ENCODE measurements at regions not wholly inside any gene's neighbourhood (a gene's known extent, or its start where the extent isn't known, plus 50 kb on each side); places are given as distances from the start of the nearest gene placed in this dataset.
A peak's percentile ranks its signal among the peaks of the same experiment; 100 is the strongest.

DNA sequence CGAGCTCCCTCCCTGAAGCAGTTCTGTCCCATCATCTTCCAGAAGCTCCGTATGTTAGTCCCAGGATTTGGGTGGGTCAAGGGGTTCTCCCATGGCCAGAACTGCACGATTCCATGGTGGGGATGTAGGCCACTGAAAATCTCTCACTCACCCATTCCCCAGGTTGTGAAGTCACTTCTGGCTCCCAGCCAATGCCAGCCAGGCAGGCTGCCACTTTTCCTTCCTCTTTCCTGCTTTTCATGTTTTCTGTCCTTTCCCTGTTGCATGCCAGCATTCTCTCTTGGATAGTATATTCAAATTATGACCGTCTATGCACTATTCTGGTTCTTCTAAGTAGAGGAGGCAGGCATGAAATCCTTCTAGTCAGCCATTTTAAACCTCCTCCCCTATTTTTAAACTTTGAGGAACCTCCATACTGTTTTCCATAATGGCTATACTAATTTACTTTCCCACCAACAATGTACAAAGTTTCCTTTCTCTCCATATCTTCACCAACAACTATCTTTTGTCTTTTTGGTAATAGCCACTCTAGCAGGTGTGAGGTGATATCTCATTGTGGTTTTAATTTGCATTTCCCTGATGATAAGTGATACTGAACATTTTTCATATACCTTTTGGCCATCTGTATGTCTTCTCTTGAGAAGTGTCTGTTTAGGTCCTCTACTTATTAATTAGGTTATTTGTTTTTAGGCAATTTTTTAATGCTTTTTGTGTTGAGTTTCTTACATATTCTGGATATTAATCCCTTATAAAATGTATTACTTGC, 182.1 kb upstream of the TET2 start:
- peaks cover 3% of the 10 kb centered on the region for H3K27me3 Mint-ChIP-seq
- H3K4me1 Mint-ChIP-seq = peaks cover 20 to 33% (median 31%) of the 10 kb centered on the region in 3 donors
- H3K36me3 Mint-ChIP-seq = no peaks in the 10 kb centered on the region
- peaks cover 0 to 4% (median 0%) of the 10 kb centered on the region in 3 donors for H3K9me3 Mint-ChIP-seq
- H3K4me3 Mint-ChIP-seq = peak overlapping the region in 1 of 4 donors; percentile 46
- no peak overlapping the region for H3K27ac Mint-ChIP-seq

DNA sequence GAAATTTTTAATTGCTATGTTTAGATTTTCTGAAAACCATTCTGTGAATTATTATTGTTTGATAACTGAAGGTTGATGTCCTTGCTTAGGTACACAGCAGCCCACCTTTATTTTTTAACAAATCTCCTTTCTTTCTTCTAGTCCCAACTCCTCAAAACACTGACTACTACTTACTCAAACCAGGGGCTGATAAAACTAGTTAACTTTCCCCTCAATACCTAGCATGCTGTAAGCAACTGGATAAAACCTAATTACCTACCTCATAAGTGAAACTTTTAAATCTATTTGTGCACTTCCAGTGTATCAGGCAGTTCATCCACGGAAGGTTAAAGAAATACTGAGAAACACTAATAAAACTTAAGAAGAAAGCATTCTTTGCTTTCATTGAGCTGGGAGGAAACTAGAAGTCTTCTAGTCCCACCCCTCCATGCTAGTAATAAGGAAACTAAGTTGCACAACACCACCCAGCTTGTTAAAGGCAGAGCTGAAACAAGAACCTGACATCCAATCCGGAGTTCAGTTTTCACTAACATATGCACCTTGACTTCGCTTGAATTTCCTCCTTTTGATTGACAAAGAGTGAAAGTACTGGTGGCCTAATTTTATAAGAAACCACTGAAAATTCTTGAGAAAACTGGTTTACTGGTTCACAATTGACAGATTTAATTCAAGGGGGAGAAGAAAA, 180.2 kb upstream of the TET2 start:
- H3K36me3 Mint-ChIP-seq = no peaks in the 10 kb centered on the region
- no peaks in the 10 kb centered on the region for H3K9me3 Mint-ChIP-seq
- peaks cover 22 to 38% (median 35%) of the 10 kb centered on the region in 3 donors for H3K4me1 Mint-ChIP-seq
- H3K4me3 Mint-ChIP-seq = peak overlapping the region; percentile 71 to 86 (median 75)
- peak overlapping the region; percentile 37 to 95 (median 92) for H3K27ac Mint-ChIP-seq
- H3K27me3 Mint-ChIP-seq = peaks cover 3% of the 10 kb centered on the region

DNA sequence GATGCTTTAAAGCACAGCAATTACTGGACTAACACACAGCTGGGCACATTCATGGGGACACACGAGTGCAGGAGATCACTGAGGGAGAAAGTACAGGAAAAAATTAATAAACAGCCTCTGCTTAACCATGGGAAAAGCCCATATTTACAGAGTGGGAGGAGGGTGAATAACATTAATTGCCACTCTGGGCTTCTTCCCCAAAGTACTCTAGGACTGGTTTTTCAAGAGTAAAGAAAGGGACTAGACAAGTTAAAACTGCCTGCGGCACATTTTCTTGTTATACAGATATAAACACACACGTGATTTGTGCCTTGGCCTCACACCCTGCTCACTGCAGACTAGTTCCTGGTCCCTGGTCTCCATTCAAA, 179.7 kb upstream of the TET2 start:
- Mint-ChIP-seq H3K4me1 (peaks cover 22 to 38% (median 35%) of the 10 kb centered on the region in 3 donors), H3K27ac (peak overlapping the region; percentile 37 to 95 (median 92)), H3K4me3 (peak overlapping the region; percentile 71 to 86 (median 75)), H3K36me3 (no peaks in the 10 kb centered on the region), H3K27me3 (peaks cover 5% of the 10 kb centered on the region), H3K9me3 (no peaks in the 10 kb centered on the region)

DNA sequence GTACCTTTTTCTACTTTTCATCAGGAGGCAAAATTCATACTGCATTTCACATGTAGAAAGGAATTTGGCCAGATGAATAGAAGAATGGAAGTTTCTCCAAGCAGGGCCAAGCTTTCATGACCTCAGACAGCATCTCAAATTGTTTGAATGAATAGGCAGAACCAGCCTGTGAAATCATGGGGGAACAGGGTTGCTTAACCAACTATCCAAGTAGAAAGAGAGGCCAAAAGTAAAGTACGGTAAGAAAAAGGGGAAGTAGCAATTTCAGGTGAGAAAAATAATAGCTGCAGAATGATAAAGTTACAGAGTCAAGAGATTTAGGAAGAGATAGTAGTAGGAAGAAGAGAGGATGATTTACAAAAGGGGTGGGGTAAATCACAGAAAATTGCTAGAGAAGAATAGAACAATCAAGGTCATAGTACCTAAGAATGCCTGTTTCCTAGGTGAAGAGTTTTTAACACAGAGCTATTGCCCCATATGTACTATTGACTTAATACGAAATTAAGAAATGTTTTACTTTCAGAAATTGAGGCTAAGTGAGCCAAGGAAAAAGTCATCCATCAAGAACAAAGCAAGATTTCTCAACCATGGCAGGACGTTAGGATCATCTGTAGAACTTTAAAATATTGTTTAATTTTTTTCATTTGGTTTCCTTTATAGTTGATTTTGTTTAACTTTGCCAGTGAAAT, 177.1 kb upstream of the TET2 start:
- H3K36me3 Mint-ChIP-seq = no peaks in the 10 kb centered on the region
- H3K27me3 Mint-ChIP-seq = peaks cover 5% of the 10 kb centered on the region
- no peaks in the 10 kb centered on the region for H3K9me3 Mint-ChIP-seq
- H3K4me3 Mint-ChIP-seq = no peak overlapping the region
- H3K27ac Mint-ChIP-seq = no peak overlapping the region
- H3K4me1 Mint-ChIP-seq = peaks cover 19 to 43% (median 34%) of the 10 kb centered on the region in 3 donors

DNA sequence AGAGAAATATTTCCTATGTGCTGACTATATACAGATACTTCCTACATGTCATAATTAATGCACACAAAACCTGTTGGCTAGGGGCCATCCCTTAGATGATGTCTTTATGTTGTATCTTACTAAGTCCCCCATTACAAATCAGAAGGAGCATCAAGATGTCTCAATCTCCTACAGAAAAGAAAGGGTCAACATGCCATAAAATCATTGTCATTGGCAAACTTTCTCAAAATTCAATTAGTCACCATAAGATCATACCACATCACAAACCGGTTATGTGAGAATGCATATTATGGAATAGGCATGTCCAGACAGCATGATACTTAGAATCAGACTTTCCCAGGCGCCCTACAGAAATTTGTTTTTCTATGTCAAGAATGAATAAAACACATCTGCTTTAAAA, 175.2 kb upstream of the TET2 start:
- H3K36me3 Mint-ChIP-seq = no peaks in the 10 kb centered on the region

DNA sequence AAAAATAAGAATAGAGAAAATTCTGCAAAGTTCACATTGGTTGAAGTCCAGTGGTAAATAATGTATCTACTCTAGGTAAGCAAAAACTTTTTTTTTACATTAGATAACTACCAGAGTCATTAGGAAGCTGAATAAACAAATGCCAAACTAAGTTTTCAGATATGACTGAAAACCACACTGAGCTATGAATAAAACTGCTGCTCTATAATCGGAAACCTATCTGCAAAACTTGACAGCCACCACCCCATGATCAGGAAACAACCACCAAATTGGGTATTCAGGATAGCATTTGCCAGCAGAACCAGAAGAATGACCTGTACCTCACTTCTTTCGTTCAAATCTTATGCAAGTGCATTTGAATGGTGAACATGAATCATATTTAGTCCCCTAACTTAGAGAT, 173.0 kb upstream of the TET2 start:
- Mint-ChIP-seq H3K4me3 (peak overlapping the region in 1 of 4 donors; percentile 9), H3K36me3 (no peaks in the 10 kb centered on the region), H3K27ac (no peak overlapping the region), H3K27me3 (peaks cover 2% of the 10 kb centered on the region), H3K9me3 (peaks cover 0 to 2% (median 0%) of the 10 kb centered on the region in 3 donors), H3K4me1 (peaks cover 5 to 23% (median 6%) of the 10 kb centered on the region in 3 donors)

More for the DNA sequence above, 175.2 kb upstream of the TET2 start:
- Mint-ChIP-seq H3K9me3 (no peaks in the 10 kb centered on the region), H3K4me1 (peaks cover 11 to 32% (median 17%) of the 10 kb centered on the region in 3 donors), H3K27ac (no peak overlapping the region), H3K4me3 (no peak overlapping the region), H3K27me3 (peaks cover 3% of the 10 kb centered on the region)

DNA sequence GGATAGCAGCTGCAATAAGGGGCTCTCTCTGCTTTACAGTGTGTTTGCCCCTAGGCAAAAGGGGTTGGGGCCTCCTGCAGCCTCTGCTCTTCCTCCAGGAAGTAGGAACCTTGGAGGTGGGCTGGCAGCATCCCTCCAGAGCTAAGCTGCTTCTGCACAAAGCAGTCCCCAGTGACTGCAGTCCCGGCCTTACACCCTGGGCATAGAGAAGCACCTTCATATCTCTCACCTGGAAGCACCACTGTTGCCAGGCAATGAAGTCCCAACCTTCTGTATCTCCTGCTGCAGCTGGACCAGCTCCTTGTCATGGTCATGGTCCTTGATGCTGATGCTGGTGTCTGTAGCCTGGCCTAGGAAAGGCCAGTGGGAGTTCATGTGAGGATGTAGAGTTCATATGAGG, 171.1 kb upstream of the TET2 start:
- Mint-ChIP-seq H3K27ac (no peak overlapping the region), H3K4me3 (peak overlapping the region in 1 of 4 donors; percentile 28), H3K27me3 (peaks cover 2% of the 10 kb centered on the region), H3K36me3 (no peaks in the 10 kb centered on the region), H3K9me3 (peaks cover 4 to 9% (median 7%) of the 10 kb centered on the region in 3 donors), H3K4me1 (peaks cover 0 to 13% (median 0%) of the 10 kb centered on the region in 3 donors)

DNA sequence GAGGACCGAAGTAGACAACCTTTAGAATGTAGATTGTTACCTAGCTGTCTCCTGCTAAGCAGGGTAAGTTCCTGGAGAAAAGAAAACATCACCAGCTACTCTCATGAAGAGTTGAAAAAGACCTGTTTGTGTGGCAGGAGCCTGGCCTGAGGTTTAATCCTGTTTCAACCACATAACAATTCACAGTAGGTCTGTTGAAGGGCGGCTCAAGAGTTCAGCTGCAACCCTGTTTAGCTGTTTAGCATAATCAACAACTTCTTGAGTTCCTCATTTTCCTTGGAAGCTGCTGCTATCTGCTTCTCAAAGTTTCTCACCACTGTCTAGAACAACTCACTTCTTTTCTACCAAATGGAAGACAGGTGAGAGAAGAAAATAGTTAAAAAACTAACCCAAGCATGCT, 170.4 kb upstream of the TET2 start:
- Mint-ChIP-seq H3K4me1 (peaks cover 0 to 9% (median 0%) of the 10 kb centered on the region in 3 donors), H3K9me3 (peaks cover 4 to 9% (median 7%) of the 10 kb centered on the region in 3 donors), H3K4me3 (no peak overlapping the region), H3K27ac (no peak overlapping the region), H3K27me3 (peaks cover 2% of the 10 kb centered on the region), H3K36me3 (no peaks in the 10 kb centered on the region)

DNA sequence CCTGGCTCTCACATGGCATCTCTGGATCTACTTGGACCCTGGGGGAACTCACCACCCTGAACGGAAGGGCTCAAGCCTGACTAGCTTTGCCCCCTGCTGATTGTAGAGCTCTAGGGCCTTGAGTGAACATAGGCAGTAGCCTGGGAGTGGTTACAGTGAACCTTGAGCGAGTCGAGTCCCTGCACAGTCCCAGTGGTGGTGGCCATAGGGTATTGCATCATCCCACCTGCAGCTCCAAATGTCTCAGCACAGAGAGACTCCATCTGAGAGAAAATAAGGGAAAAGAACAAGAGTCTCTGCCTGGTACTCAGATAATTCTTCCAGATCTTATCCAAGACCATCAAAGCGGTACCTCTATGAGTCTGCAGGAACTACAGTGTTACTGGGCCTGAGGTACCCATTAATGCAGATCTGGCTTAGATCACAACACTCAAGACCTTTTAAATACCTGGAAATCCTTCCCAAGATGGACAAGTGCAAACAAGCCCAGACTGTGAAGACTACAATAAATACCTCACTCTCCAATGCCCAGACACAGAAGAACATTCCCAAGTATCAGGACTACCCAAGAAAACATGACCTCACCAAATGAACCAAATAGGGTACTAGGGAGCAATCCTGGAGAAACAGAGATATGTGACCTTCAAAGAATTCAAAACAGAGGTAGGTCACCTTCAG, 167.5 kb upstream of the TET2 start:
- Mint-ChIP-seq H3K27ac (no peak overlapping the region), H3K36me3 (no peaks in the 10 kb centered on the region), H3K4me3 (no peak overlapping the region), H3K9me3 (peaks cover 4 to 9% (median 7%) of the 10 kb centered on the region in 3 donors), H3K4me1 (peaks cover 0 to 3% (median 0%) of the 10 kb centered on the region in 3 donors), H3K27me3 (no peaks in the 10 kb centered on the region)

DNA sequence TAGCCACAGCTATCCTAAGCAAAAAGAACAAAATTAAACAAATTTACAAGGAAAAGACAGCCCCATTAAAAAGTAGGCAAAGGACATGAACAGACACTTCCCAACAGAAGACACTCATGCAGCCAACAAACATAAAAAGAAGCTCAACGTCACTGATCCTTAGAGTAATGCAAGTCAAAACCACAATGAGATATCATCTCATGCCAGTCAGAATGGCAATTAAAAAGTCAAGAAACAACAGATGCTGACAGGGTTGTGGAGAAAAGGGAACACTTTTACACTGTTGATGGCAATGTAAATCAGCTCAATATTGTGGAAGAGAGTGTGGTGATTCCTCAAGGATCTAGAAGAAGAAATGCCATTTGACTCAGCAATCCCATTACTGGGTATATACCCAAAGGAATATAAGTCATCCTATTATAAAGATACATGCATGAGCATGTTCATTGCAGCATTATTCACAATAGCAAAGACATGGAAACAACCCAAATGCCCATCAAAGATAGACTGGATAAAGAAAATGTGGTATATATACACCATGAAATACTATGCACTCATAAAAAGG, 163.0 kb upstream of the TET2 start:
- Mint-ChIP-seq H3K27me3 (no peaks in the 10 kb centered on the region), H3K9me3 (peaks cover 4 to 9% (median 6%) of the 10 kb centered on the region in 3 donors), H3K27ac (no peak overlapping the region), H3K36me3 (no peaks in the 10 kb centered on the region), H3K4me1 (no peaks in the 10 kb centered on the region), H3K4me3 (no peak overlapping the region)

DNA sequence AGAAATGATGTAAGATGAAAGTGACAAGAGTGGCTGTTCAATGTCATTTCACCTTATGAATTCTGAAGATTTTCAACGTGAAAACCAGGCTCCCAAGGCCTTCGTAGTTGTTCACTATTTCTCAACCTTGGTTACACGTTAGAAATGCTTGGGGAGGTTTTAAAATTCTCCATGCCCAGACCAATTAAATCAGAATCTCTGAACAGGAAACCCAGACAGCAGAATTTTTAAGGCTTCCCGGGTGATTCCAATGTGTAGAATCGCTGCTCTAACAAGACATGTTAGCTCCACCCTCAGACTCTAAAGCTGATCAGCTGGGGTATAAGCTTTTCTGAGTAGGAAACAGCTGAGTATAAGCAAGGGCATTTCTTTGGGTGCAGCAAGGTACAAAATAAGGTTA, 160.4 kb upstream of the TET2 start:
- no peak overlapping the region for H3K27ac Mint-ChIP-seq
- no peaks in the 10 kb centered on the region for H3K4me1 Mint-ChIP-seq
- no peaks in the 10 kb centered on the region for H3K27me3 Mint-ChIP-seq
- H3K4me3 Mint-ChIP-seq = no peak overlapping the region
- H3K36me3 Mint-ChIP-seq = no peaks in the 10 kb centered on the region
- H3K9me3 Mint-ChIP-seq = no peaks in the 10 kb centered on the region

DNA sequence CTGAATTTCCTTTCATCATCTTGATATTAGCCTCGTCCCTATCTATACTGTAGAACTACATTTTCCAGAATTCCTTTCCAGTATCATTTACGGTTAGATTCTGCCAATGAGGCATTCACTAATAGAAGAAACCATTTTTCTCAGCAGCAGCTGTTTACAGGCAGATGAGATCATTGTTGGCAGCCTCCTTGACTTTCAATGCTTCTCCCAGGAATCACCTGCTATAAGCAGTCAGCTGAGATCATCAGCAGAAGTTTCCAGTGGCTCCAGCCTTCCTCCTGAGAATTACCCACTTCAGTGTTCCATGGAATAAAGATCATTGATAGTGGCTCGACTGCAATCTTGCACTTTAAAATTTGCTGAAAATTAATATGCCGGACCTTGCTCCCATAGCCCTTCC, 157.3 kb upstream of the TET2 start:
- H3K36me3 Mint-ChIP-seq = no peaks in the 10 kb centered on the region
- no peak overlapping the region for H3K27ac Mint-ChIP-seq
- no peaks in the 10 kb centered on the region for H3K27me3 Mint-ChIP-seq
- H3K4me1 Mint-ChIP-seq = no peaks in the 10 kb centered on the region
- H3K4me3 Mint-ChIP-seq = no peak overlapping the region
- peaks cover 0 to 5% (median under 1%) of the 10 kb centered on the region in 3 donors for H3K9me3 Mint-ChIP-seq

DNA sequence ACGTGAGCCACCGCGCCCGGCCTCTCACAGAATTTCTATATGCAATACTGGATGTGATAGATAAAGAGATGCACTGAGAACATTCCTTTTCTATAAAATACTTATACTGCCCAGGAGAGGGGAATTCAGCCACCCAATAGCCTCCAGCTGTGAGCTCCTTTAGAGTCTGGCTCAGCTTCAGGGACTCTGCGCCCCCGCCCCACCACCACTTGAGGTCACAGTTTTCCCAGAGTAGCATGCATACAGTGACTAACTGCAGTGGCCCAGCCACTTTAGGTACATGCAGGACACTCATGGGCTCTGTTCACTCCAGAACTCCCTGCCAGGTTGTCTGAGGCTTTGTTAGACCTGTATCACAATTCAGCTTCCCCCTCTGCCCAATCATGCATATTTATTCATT, 144.4 kb upstream of the TET2 start:
- H3K27ac Mint-ChIP-seq = no peak overlapping the region
- H3K4me3 Mint-ChIP-seq = no peak overlapping the region
- H3K36me3 Mint-ChIP-seq = no peaks in the 10 kb centered on the region
- no peaks in the 10 kb centered on the region for H3K9me3 Mint-ChIP-seq
- no peaks in the 10 kb centered on the region for H3K4me1 Mint-ChIP-seq
- H3K27me3 Mint-ChIP-seq = no peaks in the 10 kb centered on the region

DNA sequence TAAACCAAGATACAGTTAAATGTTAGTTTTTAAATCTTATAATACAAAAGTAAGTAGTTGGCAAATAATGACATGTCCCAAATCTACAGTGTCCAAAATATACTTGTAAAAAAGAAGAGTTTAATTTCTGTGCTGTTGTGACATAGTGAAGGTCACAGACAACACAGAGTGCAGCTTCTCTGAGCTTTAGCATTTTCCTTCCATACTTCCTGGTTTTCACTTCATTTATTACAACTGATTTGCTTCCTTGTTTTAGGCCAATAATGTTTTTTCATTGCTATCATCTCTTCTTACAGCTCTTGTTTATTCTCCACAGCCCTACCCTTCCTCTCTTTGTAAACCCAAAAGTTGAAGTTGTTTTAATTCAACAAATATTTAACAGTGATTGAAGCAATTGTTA, 132.4 kb upstream of the TET2 start:
- H3K27ac Mint-ChIP-seq = no peak overlapping the region
- no peak overlapping the region for H3K4me3 Mint-ChIP-seq
- peaks cover 2% of the 10 kb centered on the region for H3K36me3 Mint-ChIP-seq
- no peaks in the 10 kb centered on the region for H3K4me1 Mint-ChIP-seq
- H3K27me3 Mint-ChIP-seq = peaks cover 4% of the 10 kb centered on the region
- peaks cover 0 to 9% (median 4%) of the 10 kb centered on the region in 3 donors for H3K9me3 Mint-ChIP-seq
